ENCODE measurements at regions not wholly inside any gene's neighbourhood (a gene's known extent, or its start where the extent isn't known, plus 50 kb on each side); places are given as distances from the start of the nearest gene placed in this dataset.
"Not testable (repeated sequence)": the region's sequence is repeated elsewhere in the genome, so short reads cannot be mapped to it uniquely, and the experiment has no call there.

DNA sequence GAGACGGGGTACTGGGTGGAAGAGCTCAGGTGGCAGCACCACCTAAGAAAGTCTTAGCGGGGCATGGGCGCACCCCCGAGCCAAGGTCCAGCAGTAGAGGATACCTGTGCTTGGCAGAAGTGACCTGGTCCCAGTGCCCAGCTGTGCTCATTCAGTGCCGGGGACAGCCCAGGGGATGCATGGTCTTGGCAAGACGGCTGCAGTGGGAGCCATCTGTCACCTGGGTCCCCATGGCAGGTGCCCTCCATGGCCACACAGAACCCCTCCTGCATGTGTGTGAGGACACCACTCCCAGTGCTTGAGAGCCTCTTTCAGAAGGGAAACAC is 664.7 kb downstream of the QKI start:
- Mint-ChIP-seq H3K4me3 (ENCODE audit: unreplicated experiment) (no peak overlapping the region), H3K36me3 (ENCODE audit: unreplicated experiment) (no peaks in the 10 kb centered on the region), H3K27ac (ENCODE audit: unreplicated experiment) (no peak overlapping the region), H3K27me3 (ENCODE audit: unreplicated experiment) (peaks cover 2% of the 10 kb centered on the region), H3K9me3 (ENCODE audit: unreplicated experiment) (peaks cover 3% of the 10 kb centered on the region), H3K4me1 (ENCODE audit: low read depth, unreplicated experiment) (no peaks in the 10 kb centered on the region)
- no peak for DNase-seq
- TF ChIP-seq, protein P1, sequence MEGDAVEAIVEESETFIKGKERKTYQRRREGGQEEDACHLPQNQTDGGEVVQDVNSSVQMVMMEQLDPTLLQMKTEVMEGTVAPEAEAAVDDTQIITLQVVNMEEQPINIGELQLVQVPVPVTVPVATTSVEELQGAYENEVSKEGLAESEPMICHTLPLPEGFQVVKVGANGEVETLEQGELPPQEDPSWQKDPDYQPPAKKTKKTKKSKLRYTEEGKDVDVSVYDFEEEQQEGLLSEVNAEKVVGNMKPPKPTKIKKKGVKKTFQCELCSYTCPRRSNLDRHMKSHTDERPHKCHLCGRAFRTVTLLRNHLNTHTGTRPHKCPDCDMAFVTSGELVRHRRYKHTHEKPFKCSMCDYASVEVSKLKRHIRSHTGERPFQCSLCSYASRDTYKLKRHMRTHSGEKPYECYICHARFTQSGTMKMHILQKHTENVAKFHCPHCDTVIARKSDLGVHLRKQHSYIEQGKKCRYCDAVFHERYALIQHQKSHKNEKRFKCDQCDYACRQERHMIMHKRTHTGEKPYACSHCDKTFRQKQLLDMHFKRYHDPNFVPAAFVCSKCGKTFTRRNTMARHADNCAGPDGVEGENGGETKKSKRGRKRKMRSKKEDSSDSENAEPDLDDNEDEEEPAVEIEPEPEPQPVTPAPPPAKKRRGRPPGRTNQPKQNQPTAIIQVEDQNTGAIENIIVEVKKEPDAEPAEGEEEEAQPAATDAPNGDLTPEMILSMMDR (IDR thresholded peaks at IDR 0.05; ENCODE audit: partially characterized antibody, unreplicated experiment), result no peak

DNA sequence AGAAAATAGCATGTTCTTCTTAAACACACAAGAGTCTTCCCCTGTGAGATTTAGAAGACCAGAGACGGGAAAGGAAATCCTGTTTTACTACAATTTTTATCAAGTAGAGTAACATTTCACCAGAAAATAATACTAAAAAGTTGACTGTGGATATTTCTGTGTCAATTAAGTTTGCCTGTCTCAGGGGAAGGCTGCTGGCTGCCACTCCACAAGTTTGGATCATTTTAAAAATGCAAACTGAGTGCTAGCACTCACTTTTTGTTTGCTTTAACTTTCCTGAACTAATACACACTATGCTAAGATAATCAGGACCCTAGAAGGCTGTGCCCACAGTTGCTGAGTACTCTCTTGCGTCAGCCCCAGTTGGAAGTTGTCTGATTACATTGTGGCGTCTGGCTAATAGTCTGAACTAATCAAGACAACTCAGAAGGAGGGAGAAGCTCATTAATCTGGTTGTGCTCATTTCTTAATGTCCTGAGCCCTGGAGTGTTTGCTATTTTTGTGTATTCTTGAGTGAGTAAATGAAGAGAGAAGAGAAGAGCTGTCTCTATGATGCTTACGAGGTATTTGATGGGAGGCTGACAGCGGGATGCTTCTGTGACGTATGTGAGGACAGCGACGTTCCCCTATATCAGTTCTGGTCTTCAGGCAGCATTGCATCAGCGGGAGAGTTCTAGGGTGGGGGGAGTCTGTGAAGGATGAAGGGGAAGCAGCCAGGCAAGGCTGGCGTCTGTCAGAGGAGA is 664.2 kb downstream of the QKI start:
- TF ChIP-seq, protein P1 (IDR thresholded peaks at IDR 0.05; ENCODE audit: partially characterized antibody, unreplicated experiment), result no peak
- Mint-ChIP-seq H3K36me3 (ENCODE audit: unreplicated experiment) (no peaks in the 10 kb centered on the region), H3K4me1 (ENCODE audit: low read depth, unreplicated experiment) (no peaks in the 10 kb centered on the region), H3K9me3 (ENCODE audit: unreplicated experiment) (peaks cover under 1% of the 10 kb centered on the region), H3K27me3 (ENCODE audit: unreplicated experiment) (peaks cover 2% of the 10 kb centered on the region), H3K27ac (ENCODE audit: unreplicated experiment) (no peak overlapping the region), H3K4me3 (ENCODE audit: unreplicated experiment) (no peak overlapping the region)
- DNase-seq, result no peak

DNA sequence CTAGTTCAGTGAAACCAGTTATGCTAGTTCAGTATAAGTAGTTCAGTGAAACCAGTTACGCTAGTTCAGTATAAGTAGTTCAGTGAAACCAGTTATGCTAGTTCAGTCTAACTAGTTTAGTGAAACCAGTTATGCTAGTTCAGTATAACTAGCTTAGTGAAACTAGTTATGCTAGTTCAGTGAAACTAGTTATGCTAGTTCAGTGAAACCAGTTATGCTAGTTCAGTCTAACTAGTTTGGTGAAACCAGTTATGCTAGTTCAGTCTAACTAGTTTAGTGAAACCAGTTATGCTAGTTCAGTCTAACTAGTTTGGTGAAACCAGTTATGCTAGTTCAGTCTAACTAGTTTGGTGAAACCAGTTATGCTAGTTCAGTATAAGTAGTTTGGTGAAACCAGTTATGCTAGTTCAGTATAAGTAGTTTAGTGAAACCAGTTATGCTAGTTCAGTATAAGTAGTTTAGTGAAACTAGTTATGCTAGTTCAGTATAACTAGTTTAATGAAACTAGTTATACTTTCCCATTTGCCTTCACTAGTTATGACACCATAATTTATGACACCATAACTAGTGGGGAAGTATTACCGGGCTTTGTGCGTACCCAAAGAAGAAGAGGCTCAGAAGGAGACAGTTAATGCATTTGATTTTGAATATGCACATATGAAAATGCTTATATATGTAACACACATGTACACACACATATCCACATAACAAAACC is 662.5 kb downstream of the QKI start:
- H3K27ac Mint-ChIP-seq (ENCODE audit: unreplicated experiment); H3K27me3 Mint-ChIP-seq (ENCODE audit: unreplicated experiment); H3K4me3 Mint-ChIP-seq (ENCODE audit: unreplicated experiment); H3K4me1 Mint-ChIP-seq (ENCODE audit: low read depth, unreplicated experiment); H3K9me3 Mint-ChIP-seq (ENCODE audit: unreplicated experiment); H3K36me3 Mint-ChIP-seq (ENCODE audit: unreplicated experiment); DNase-seq: not testable (repeated sequence)

DNA sequence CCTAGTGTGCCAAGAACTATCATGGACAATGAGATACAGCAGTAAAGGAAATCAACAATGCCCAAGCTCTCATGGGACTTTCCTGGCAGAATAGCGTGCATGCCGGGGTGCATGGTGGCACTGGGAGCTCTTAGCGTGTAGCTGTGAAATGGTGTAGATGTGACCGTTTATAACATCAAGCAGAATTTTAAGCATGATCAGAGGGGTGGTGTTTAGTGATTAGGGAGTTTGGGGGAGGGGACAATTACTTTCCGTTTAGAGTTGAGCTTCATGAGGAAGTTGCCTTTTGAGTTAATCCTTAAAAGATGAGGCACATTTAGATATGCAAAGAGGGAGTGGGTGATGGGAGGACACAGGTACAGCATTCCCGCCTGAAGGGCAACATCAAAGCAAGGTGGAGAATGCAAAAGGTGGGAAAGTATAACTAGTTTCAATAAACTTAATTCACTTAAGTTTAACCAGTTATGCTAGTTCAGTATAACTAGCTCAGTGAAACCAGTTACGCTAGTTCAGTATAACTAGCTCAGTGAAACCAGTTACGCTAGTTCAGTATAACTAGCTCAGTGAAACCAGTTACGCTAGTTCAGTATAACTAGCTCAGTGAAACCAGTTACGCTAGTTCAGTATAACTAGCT is 661.6 kb downstream of the QKI start:
- Mint-ChIP-seq H3K4me3 (ENCODE audit: unreplicated experiment) (no peak overlapping the region), H3K4me1 (ENCODE audit: low read depth, unreplicated experiment) (no peaks in the 10 kb centered on the region), H3K27ac (ENCODE audit: unreplicated experiment) (no peak overlapping the region), H3K27me3 (ENCODE audit: unreplicated experiment) (peaks cover 2% of the 10 kb centered on the region), H3K36me3 (ENCODE audit: unreplicated experiment) (no peaks in the 10 kb centered on the region), H3K9me3 (ENCODE audit: unreplicated experiment) (no peaks in the 10 kb centered on the region)
- TF ChIP-seq, protein P1 (IDR thresholded peaks at IDR 0.05; ENCODE audit: partially characterized antibody, unreplicated experiment), result no peak
- DNase-seq, result no peak

DNA sequence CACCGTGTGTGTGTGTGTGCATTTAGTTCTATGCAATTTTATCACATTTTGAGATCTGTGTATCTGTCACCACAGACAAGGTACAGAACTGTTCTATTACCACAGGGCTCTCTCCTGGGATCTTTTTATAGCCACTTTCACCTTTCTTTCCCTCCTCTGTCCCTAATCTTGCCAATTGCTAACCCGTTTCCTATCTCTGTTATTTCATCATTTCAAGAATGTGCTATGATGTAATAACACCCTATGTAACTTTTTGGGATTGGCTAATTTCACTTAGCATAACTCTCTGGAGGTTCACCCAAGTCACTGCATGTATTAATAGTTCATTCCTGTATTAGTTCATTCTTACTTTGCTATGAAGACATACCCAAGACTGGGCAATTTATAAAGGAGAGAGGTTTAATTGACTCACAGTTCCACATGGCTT is 657.7 kb downstream of the QKI start:
- no peak for DNase-seq
- Mint-ChIP-seq H3K27me3 (ENCODE audit: unreplicated experiment) (peaks cover 2% of the 10 kb centered on the region), H3K27ac (ENCODE audit: unreplicated experiment) (no peak overlapping the region), H3K4me1 (ENCODE audit: low read depth, unreplicated experiment) (no peaks in the 10 kb centered on the region), H3K36me3 (ENCODE audit: unreplicated experiment) (no peaks in the 10 kb centered on the region), H3K9me3 (ENCODE audit: unreplicated experiment) (no peaks in the 10 kb centered on the region), H3K4me3 (ENCODE audit: unreplicated experiment) (no peak overlapping the region)
- TF ChIP-seq, protein P1 (IDR thresholded peaks at IDR 0.05; ENCODE audit: partially characterized antibody, unreplicated experiment), result no peak
